ENCODE measurements at regions not wholly inside any gene's neighbourhood (a gene's known extent, or its start where the extent isn't known, plus 50 kb on each side); places are given as distances from the start of the nearest gene placed in this dataset.
"Not testable (repeated sequence)": the region's sequence is repeated elsewhere in the genome, so short reads cannot be mapped to it uniquely, and the experiment has no call there.

DNA sequence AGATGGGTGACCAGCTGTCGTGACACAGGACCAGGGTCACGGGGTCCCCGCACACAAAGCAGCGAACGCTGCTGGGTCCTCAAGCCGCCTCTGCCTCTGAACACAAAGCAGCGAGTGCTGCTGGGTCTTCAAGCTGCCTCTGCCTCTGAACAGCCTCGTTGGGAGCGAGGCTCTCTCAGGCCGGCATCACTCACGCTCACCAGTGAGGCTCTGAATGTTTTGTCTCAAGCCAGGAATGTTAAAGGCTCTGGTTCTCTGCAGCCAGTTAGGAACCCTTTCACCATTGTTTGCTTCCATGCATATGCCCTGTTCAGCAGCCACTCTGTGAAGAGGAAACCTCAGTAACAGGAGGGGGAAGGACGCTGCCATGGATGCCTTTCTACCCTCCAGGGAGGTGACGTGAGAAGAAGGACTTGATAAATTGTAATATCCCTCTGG, 82.7 kb upstream of the TAF11L2 start:
- no peaks in the 10 kb centered on the region for H3K9me3 Mint-ChIP-seq
- no peak overlapping the region for H3K27ac Mint-ChIP-seq
- H3K4me3 Mint-ChIP-seq = no peak overlapping the region
- peaks cover 13% of the 10 kb centered on the region for H3K4me1 Mint-ChIP-seq (ENCODE audit: low read depth)
- H3K36me3 Mint-ChIP-seq (ENCODE audit: low read depth) = no peaks in the 10 kb centered on the region
- H3K27me3 Mint-ChIP-seq = peaks cover 23% of the 10 kb centered on the region
- intact Hi-C loops (cut with micrococcal nuclease) = no loop called here

DNA sequence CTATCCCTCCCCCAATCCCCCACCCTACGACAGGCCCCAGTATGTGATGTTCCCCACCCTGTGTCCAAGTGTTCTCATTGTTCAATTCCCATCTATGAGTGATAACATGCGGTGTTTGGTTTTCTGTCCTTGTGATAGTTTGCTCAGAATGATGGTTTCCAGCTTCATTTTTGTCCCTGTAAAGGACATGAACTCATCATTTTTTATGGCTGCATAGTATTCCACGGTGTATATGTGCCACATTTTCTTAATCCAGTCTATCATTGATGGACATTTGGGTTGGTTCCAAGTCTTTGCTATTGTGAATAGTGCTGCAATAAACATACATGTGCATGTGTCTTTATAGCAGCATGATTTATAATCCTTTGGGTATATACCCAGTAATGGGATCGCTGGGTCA, 81.7 kb upstream of the TAF11L2 start:
- H3K4me3 Mint-ChIP-seq; H3K36me3 Mint-ChIP-seq (ENCODE audit: low read depth); intact Hi-C loops (cut with micrococcal nuclease); H3K9me3 Mint-ChIP-seq; H3K27ac Mint-ChIP-seq: not testable (repeated sequence)
- H3K4me1 Mint-ChIP-seq (ENCODE audit: low read depth) = peaks cover 13% of the 10 kb centered on the region
- peaks cover 23% of the 10 kb centered on the region for H3K27me3 Mint-ChIP-seq

DNA sequence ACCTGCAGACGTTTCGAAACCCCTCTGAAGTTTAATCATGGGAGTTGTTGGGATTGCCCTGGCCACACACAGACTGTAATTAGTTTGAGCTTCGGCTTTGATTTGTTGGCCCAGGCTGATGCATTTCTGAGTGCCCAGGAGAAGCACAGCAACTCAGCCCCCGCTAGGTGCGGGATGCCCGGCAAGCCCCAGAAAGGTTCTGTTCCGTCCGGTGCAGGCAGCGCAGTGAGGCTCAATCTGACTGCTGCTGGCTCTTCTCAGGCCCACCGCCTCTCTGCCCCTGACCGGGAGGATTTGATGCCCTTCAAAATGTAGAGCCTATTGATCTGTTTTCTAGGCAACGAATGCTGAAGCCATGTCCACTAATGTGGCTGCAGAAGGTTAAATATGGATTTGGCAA, 73.4 kb upstream of the TAF11L2 start:
- Mint-ChIP-seq H3K4me1 (ENCODE audit: low read depth) (peaks cover 22% of the 10 kb centered on the region), H3K27ac (no peak overlapping the region), H3K27me3 (peaks cover 14% of the 10 kb centered on the region), H3K9me3 (no peaks in the 10 kb centered on the region), H3K36me3 (ENCODE audit: low read depth) (no peaks in the 10 kb centered on the region), H3K4me3 (no peak overlapping the region)
- intact Hi-C loops (cut with micrococcal nuclease) = no loop called here

DNA sequence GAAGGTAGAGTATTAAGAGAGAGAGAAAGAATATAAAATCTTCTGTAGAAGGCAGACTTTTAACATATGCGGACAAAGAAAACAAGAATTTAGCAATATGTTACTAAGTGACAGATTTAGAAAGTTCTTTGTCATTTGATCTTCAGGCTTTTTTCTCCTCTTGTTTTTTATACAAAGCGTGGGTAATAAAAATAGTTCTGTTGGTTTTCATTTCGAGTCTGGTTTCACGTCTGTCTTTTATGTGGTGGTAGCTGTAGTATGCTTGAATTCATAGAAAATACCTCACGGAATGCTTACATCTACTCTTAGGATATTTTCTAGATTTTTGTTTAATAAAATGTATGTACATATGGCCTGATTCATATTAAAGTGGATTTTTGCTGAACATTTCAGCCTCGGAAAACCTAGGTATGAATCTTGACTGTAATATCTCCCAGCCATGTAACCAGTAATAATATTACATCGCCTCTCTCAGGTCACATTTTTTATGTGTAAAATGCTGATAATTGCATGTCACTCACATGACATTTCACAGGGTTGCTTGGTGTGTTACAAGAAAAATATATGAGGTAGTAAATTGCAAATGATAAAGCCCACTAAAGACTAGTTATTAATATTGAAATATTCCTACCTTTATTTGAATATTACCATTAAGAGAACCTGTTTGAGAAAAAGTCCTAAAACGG, 72.5 kb upstream of the TAF11L2 start:
- peaks cover 18% of the 10 kb centered on the region for H3K27me3 Mint-ChIP-seq
- intact Hi-C loops (cut with micrococcal nuclease) = no loop called here
- H3K4me1 Mint-ChIP-seq (ENCODE audit: low read depth) = peaks cover 22% of the 10 kb centered on the region
- no peaks in the 10 kb centered on the region for H3K36me3 Mint-ChIP-seq (ENCODE audit: low read depth)
- no peak overlapping the region for H3K4me3 Mint-ChIP-seq
- H3K27ac Mint-ChIP-seq = no peak overlapping the region
- H3K9me3 Mint-ChIP-seq = no peaks in the 10 kb centered on the region

DNA sequence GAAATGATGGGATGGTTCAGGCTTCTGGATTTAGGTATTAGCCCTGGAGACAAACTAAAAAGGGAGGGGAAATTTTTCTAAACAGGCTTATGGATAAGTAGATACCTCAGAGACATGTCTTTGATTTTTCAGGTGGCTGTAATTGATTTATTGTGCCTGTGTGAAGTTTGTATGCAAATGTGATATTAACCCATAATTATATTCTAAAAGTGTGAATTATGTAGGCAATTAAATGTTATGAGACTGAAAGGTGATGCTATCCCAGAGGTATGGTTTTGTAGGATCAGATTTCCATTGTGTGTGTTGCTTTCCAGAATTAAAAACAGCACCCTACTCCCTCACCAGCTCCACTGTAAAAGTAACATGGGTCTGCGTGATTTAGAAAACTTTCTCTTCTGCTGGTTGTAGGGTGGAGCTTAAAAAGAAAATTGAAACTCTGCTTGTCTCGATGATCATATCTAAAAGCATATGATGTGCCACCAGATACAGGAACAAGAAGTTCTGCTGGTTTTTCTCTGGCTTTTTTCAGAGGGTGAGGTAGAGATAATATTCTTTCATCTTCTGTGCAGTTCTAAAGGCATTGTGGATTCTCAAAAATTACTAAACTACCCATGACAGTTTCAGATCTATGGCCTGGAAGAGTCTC, 71.8 kb upstream of the TAF11L2 start:
- Mint-ChIP-seq H3K4me1 (ENCODE audit: low read depth) (peaks cover 22% of the 10 kb centered on the region), H3K27ac (peak overlapping the region; percentile 60), H3K9me3 (no peaks in the 10 kb centered on the region), H3K36me3 (ENCODE audit: low read depth) (no peaks in the 10 kb centered on the region), H3K27me3 (peaks cover 18% of the 10 kb centered on the region), H3K4me3 (no peak overlapping the region)
- intact Hi-C loops (cut with micrococcal nuclease) = no loop called here

DNA sequence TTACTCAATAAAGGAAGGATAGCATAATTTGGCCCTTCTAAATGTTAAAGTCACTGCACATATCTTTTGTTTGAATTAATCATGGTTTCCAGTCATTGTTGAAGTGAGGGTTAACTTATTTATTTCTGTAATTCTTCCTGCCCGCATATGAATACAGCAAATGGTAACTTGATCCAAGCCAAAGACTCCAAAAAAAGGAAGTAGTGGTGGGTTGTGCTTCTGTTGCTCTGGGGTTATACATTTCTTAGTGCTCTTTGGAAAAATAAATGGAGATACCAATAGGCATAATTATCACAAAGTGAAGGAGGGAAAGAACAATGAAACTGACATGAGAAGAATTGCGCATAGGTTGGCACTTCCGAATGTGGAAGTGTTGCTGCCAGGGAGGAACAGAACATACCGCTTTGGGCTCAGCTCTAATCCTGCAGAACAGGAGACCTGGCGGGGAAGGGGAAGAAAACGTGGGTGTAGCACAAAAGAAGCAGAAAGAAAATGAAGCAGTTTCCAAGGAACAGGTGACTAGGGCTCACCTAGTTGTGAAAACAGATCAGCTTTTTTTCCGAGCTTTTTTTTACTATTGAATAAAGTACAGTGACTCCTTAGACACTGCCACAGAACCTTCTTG, 69.7 kb upstream of the TAF11L2 start:
- no peak overlapping the region for H3K27ac Mint-ChIP-seq
- no peaks in the 10 kb centered on the region for H3K36me3 Mint-ChIP-seq (ENCODE audit: low read depth)
- peaks cover 18% of the 10 kb centered on the region for H3K27me3 Mint-ChIP-seq
- intact Hi-C loops (cut with micrococcal nuclease) = no loop called here
- no peak overlapping the region for H3K4me3 Mint-ChIP-seq
- H3K9me3 Mint-ChIP-seq = no peaks in the 10 kb centered on the region
- H3K4me1 Mint-ChIP-seq (ENCODE audit: low read depth) = peaks cover 30% of the 10 kb centered on the region

DNA sequence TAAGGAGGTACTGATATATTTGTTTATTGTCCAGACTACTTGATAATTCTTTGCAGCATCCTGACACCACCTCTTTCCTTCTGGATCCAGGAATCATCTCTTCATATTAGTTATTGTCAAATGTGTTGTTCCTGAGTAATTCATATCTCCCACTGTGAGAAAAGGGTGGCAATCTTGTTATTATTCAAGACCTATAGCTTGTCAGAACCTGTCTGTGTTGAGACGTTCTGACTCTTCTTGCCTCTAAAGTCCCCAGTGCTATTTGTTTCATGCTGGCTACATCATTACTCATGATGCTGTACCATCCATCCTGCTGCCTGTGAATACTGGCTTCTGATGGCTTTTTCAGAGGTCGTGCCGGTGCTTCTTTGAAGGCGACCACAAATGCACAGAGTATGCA, 68.7 kb upstream of the TAF11L2 start:
- Mint-ChIP-seq H3K4me1 (ENCODE audit: low read depth) (peaks cover 30% of the 10 kb centered on the region), H3K27ac (no peak overlapping the region), H3K27me3 (peaks cover 16% of the 10 kb centered on the region), H3K36me3 (ENCODE audit: low read depth) (no peaks in the 10 kb centered on the region), H3K4me3 (no peak overlapping the region), H3K9me3 (no peaks in the 10 kb centered on the region)
- intact Hi-C loops (cut with micrococcal nuclease) = no loop called here

DNA sequence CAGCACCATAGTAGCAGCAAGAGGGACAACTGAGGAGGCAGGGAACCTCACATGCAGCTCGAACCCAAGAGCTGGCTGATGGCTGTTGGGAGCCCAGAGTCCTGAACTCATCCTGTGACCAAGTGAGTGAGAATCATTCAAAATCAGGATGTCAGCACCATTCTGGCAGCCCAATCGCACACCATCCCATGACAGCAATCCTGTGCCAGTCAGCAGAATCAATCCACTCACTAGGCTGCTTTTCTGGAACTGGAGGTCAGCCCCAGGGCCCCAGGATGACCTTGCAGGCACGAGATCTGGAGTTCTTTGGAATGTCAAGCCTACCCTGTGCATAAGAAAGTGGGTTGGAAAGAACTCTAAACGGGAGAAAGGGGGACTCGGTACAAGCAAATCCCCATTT, 67.8 kb upstream of the TAF11L2 start:
- no peaks in the 10 kb centered on the region for H3K36me3 Mint-ChIP-seq (ENCODE audit: low read depth)
- H3K4me3 Mint-ChIP-seq = no peak overlapping the region
- H3K27me3 Mint-ChIP-seq = peaks cover 13% of the 10 kb centered on the region
- no peak overlapping the region for H3K27ac Mint-ChIP-seq
- H3K9me3 Mint-ChIP-seq = no peaks in the 10 kb centered on the region
- intact Hi-C loops (cut with micrococcal nuclease) = loop anchor here (10.0 kb wide), 1 partner anchor 75 kb away; no protein-coding TSS in a partner anchor
- H3K4me1 Mint-ChIP-seq (ENCODE audit: low read depth) = peaks cover 31% of the 10 kb centered on the region

DNA sequence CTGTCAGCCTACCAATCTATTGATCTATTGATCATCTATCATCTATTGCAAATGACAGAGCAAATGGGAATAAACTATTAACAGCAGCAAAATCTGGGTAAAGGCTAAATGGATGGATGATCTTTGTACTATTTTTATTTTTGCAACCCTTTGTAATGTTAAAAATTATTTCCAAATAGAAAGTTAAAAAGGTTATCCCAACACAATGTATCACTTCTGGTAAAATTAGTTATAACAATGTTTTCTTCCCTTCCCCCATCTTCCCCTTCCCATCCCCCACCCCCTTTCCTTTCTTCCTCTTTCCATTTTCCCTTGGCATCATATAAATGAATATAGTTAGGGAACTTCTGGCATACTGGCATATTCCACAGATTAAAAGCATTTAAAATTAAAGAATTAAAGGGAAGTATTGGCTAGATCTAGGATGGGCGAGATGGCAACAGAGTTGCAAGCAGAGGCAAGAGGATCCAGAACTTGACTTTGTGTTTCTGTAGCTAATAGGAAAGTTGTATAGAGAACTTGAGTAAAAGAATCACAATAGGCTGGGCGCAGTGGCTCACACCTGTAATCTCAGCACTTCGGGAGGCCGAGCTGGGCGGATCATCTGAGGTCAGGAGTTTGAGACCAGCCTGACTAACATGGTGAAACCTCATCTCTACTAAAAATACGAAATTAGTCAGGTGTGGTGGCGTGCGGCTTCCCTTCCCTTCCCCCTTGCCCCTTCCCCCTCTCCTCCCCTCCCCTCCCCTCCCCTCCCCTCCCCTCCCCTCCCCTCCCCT, 66.6 kb upstream of the TAF11L2 start:
- peaks cover 17% of the 10 kb centered on the region for H3K27me3 Mint-ChIP-seq
- no peak overlapping the region for H3K4me3 Mint-ChIP-seq
- intact Hi-C loops (cut with micrococcal nuclease) = loop anchor here (10.0 kb wide), 1 partner anchor 77 kb away; no protein-coding TSS in a partner anchor
- peaks cover 39% of the 10 kb centered on the region for H3K4me1 Mint-ChIP-seq (ENCODE audit: low read depth)
- no peaks in the 10 kb centered on the region for H3K36me3 Mint-ChIP-seq (ENCODE audit: low read depth)
- H3K27ac Mint-ChIP-seq = no peak overlapping the region
- no peaks in the 10 kb centered on the region for H3K9me3 Mint-ChIP-seq

DNA sequence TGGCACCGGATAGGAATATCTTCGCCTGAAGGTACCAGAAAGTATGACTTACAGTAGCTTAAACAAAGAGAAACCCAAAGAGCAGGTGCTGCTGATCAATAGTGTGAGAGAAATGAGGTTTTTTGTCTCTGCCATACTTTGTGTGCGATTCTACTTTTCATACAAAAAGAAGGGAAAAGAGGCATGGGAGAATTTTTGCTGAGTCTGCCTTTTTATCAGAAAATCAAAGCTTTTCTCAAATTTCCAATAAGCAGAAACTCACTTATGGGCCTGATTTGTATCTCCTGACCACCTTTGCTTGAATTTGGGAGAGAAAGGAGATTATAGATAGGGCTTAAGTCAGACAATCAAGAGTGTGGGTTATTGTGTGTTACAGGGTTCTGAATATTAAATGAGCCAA, 65.5 kb upstream of the TAF11L2 start:
- Mint-ChIP-seq H3K4me1 (ENCODE audit: low read depth) (peaks cover 47% of the 10 kb centered on the region), H3K27me3 (peaks cover 15% of the 10 kb centered on the region), H3K4me3 (no peak overlapping the region), H3K9me3 (no peaks in the 10 kb centered on the region), H3K27ac (no peak overlapping the region), H3K36me3 (ENCODE audit: low read depth) (no peaks in the 10 kb centered on the region)
- intact Hi-C loops (cut with micrococcal nuclease) = loop anchor here (10.0 kb wide), 1 partner anchor 78 kb away; no protein-coding TSS in a partner anchor

DNA sequence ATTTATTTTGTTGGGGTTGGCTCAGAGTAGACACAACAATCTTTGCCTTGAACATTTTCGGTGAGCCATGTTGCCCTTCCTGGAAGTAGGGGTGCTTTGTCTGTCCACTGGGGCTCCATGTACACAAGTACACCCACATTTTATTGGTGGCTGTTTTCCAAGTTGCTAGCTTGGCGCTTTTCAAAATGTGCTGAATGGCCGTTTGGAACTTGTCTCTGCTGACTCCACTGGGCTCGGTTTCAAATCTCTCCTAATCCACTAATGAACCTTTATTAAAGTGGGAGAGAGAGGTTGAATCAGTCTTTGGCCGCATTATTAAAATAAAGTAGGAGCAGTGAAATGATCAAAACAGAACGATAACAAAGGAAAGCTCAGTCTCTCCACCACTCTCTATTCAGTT, 64.6 kb upstream of the TAF11L2 start:
- intact Hi-C loops (cut with micrococcal nuclease) = loop anchor here (10.0 kb wide), 1 partner anchor 79 kb away; no protein-coding TSS in a partner anchor
- H3K4me3 Mint-ChIP-seq = no peak overlapping the region
- H3K4me1 Mint-ChIP-seq (ENCODE audit: low read depth) = peaks cover 39% of the 10 kb centered on the region
- no peaks in the 10 kb centered on the region for H3K36me3 Mint-ChIP-seq (ENCODE audit: low read depth)
- H3K27me3 Mint-ChIP-seq = peaks cover 11% of the 10 kb centered on the region
- no peaks in the 10 kb centered on the region for H3K9me3 Mint-ChIP-seq
- H3K27ac Mint-ChIP-seq = no peak overlapping the region

DNA sequence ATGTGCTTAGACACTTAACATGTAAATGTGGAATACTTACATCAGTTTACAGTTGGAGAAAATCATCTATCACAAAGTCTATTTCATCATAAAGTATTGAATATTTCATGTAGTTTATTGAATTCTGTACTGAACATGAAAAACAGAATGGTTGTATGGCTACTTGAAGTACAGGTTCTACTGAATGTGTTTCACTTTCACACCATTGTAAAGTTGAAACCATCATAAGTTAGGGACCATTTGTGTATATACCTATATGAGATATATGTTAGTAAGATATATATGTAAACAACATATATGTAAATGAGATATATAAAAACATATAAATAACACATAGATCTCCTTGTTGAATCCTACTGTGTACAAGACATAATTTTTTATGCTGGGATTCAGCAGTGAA, 63.0 kb upstream of the TAF11L2 start:
- no peaks in the 10 kb centered on the region for H3K36me3 Mint-ChIP-seq (ENCODE audit: low read depth)
- H3K27ac Mint-ChIP-seq = no peak overlapping the region
- no peak overlapping the region for H3K4me3 Mint-ChIP-seq
- intact Hi-C loops (cut with micrococcal nuclease) = loop anchor here (10.0 kb wide), 1 partner anchor 80 kb away; no protein-coding TSS in a partner anchor
- H3K9me3 Mint-ChIP-seq = no peaks in the 10 kb centered on the region
- H3K27me3 Mint-ChIP-seq = peaks cover 7% of the 10 kb centered on the region
- H3K4me1 Mint-ChIP-seq (ENCODE audit: low read depth) = peaks cover 33% of the 10 kb centered on the region

DNA sequence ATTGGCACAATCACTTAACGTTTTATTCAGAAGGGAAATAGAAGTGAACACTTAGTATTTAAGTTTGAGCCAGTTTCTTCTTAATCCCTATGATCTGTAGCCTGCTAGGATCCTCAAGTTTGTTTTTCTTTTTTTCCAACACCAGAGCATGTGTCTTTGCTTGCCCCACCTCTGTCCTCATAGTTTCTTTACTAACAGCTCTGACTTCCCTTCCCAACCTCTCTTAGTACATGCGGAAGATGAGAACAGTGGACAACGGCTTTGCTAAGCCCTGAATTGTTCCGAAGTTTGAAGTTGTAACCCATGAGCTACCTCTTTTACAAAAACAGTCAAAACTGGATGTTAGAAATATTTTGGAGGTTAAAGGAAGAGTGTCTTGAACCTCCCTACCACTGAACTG, 61.7 kb upstream of the TAF11L2 start:
- Mint-ChIP-seq H3K4me3 (peak overlapping the region; percentile 63), H3K9me3 (no peaks in the 10 kb centered on the region), H3K27me3 (peaks cover 8% of the 10 kb centered on the region), H3K27ac (peak overlapping the region; percentile 84), H3K4me1 (ENCODE audit: low read depth) (peaks cover 33% of the 10 kb centered on the region), H3K36me3 (ENCODE audit: low read depth) (no peaks in the 10 kb centered on the region)
- intact Hi-C loops (cut with micrococcal nuclease) = loop anchor here (10.0 kb wide), 1 partner anchor 82 kb away; no protein-coding TSS in a partner anchor
